Sciatic nerve (tissue), 2 donors: ENCODE measurements at regions not wholly inside any gene's neighbourhood (a gene's known extent, or its start where the extent isn't known, plus 50 kb on each side); places are given as distances from the start of the nearest gene placed in this dataset.

Source experiments
- ATAC-seq: fragments of 200-7000 bp; cut with Tn5 transposase; one replicate; pipeline ENCODE4 v1.9.1; 2020; ENCODE audit warnings: mild to moderate bottlenecking, moderate library complexity
- DNase-seq: peaks from one replicate; pipeline ENCODE4 v3.0.0-alpha.2; 2020; ENCODE audit warnings: low spot score
- intact Hi-C: fragments of 100-400 bp; cut with DNase I; formaldehyde crosslinking; loops from one replicate; pipeline ENCODE4 v1.14.2; 2022
- donor health status: DM: no; HTN: no; CAD: no.
- donor health status: DM: no; HTN: no; CAD: no.

GRCh38 chr10:8731121-8732095, 676.9 kb downstream of the GATA3 start:
- ATAC-seq (no peak), DNase-seq (no peak)
- intact Hi-C loops, result no loop called here

DNA sequence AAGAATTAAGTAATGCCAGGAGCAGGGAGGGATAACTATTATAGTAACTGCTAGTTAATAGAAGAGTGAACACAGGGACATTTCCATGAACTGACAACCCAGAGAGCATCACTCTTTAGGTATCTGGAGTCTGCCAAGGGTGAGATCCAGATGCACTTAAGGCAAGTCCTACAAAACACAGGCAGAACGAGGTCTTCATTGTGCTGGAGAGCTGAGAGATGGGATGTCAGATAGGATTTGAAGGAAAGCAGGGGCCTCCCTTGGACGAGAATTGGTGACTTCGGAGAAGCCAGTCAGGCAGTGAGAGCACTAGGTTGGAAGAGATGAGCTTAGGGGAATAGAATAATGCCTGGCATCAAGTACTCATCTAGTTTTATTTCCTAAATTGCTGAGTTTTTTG, 684.5 kb downstream of the GATA3 start:
- no peak for ATAC-seq
- no peak for DNase-seq
- intact Hi-C loops, result no loop called here

- intact Hi-C loops, result no loop called here
- ATAC-seq, result no peak
- DNase-seq, result no peak
Measured at GRCh38 chr10:8752146-8752843, 697.8 kb downstream of the GATA3 start.

GRCh38 chr10:8758029-8758428, 703.5 kb downstream of the GATA3 start:
- ATAC-seq (no peak), DNase-seq (no peak)
- intact Hi-C loops, result no loop called here

GRCh38 chr10:8766899-8767298, 712.4 kb downstream of the GATA3 start:
- intact Hi-C loops, result no loop called here
- ATAC-seq (no peak), DNase-seq (no peak)

DNA sequence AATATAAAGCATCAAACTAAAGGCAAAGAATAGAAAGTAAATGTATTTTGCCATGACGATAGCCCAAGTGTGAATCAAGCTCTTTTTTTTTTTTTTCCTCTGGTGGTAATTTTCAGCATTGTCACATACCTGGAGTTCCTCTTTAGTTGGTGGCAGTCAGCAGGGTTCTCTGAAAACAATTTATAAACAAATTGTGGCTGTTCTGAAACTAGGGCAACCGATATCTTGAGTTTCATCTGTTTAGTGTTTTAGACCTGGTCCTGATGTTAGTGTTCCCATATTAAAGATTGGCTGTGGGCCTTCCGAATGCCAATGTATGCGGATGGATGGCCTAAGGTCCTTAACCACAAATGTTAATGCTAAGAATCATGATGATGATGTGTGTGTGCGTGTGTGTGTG, 713.1 kb downstream of the GATA3 start:
- intact Hi-C loops, result no loop called here
- ATAC-seq, result no peak

GRCh38 chr10:8768341-8768740, 713.9 kb downstream of the GATA3 start:
- DNase-seq (no peak), ATAC-seq (no peak)
- intact Hi-C loops, result no loop called here

More for the DNA sequence above, 713.1 kb downstream of the GATA3 start:
- no peak for DNase-seq

DNA sequence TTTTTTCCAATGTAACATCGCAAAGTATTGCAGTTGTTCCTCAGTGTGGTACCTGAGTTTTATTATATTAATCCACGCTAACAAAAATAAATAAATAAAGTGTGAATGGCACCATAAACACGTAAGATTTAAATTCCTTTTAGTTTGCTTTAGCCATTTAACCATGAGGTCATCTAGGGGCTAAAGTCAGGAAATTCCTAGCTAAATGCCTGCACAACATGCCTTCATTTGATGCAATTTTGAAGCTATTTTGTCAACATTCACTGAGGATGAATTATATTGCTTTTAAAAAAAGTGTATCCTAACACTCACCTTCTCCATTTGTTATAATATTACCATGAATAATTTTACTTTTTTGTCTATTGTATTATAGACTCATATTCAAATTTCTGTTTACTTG, 714.4 kb downstream of the GATA3 start:
- DNase-seq, result no peak
- intact Hi-C loops, result no loop called here
- ATAC-seq, result no peak

DNA sequence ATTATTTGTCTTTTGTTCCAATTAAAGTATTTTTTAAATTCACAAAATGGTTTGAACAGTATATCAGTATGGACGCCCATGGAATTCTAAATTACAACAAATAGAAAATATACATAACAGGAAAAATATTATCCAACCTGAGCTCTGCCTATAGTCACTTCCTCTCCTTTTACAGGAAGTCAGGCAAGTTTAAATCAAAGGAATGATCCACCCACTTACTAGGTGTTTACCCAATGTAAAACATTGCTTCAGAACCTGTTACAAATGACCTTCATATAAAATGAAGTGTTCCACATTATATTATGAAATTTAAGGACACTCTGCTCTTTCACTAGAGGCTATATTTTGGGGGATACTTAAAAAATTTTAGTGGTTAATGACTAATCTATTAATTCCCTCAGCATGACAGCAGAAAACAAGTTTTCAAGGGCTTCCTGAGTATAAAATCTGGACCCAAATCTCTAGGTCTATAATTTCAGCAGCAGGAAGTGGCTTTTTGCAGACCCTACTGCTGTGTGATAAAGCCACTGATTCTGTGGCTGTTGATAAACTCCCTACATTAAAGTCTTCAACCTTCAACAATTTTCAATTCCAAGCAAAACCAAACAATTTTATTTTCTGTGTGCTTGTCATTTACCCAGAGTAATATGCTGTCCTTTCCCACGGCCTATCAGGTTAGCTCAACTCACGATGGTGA, 722.6 kb downstream of the GATA3 start:
- intact Hi-C loops, result no loop called here
- no peak for ATAC-seq
- DNase-seq, result no peak

DNA sequence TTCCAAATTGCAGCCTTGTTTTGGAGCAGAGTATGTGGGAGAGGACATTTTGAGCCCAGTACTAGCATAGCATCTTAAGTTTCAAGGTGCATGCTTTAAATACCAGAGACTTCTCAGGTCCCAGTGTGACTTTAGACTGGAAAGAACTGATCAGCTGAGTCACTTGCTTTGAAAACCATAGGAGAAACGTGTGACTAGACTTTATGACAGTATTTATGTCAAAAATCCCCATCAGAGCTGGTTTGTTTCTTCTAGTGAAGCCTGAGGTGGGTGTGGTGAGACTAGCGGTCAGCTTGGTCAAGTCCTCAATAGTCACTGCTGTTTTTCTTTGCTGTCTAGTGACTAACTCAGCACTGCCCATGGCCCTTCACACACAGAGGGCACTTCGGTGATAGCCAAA, 724.2 kb downstream of the GATA3 start:
- intact Hi-C loops, result no loop called here
- DNase-seq, result no peak
- no peak for ATAC-seq

DNA sequence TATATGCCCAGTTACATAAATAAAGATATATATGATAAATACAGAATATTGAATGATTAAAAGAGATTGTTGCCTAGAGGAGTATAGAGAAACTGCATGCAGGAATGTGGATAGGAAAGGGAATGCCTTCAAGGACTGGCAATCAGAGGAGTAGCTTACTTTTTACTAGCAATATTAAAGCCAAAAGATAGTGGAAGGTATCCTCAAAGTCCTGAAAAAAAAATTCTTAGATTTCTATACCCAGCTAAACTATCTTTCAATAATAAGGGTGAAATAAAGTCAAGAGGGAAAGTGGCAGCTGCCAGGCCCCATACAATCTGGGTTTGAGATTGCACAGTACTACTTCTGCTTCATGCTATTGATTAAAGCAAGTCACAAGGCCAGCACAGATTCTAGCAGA, 733.2 kb downstream of the GATA3 start:
- ATAC-seq (no peak), DNase-seq (no peak)
- intact Hi-C loops, result no loop called here

- no peak for ATAC-seq
- no peak for DNase-seq
Measured at GRCh38 chr10:8790390-8790789, 735.9 kb downstream of the GATA3 start.

GRCh38 chr10:8794860-8795259, 740.4 kb downstream of the GATA3 start:
- ATAC-seq, result no peak
- intact Hi-C loops, result no loop called here
- no peak for DNase-seq

More at GRCh38 chr10:8790390-8790789, 735.9 kb downstream of the GATA3 start:
- intact Hi-C loops, result no loop called here

GRCh38 chr10:8800426-8800825, 745.9 kb downstream of the GATA3 start:
- ATAC-seq (no peak), DNase-seq (no peak)
- intact Hi-C loops, result no loop called here

DNA sequence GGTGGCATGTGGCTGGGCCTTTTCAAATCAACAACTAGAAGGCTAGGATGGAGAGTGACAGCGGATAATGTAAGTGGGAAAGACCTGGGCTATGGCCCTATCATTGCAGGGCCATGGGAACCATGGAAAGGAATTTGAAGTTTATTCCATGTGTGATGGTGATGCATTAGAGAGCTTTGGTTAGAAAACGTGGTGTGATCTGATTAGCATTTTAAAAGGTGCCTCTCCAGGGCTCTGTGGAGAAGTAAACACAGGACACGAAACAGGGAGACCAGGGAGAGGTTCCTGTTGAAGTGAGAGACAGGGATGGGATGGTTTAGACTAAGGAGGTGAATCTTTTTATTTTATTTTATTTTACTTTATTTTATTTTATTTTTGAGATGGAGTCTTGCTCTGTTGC, 749.5 kb downstream of the GATA3 start:
- DNase-seq (no peak), ATAC-seq (no peak)
- intact Hi-C loops, result no loop called here

GRCh38 chr10:8810677-8811076, 756.2 kb downstream of the GATA3 start:
- no peak for DNase-seq
- ATAC-seq, result no peak
- intact Hi-C loops, result no loop called here

GRCh38 chr10:8811201-8811600, 756.7 kb downstream of the GATA3 start:
- ATAC-seq (no peak), DNase-seq (no peak)
- intact Hi-C loops, result no loop called here

GRCh38 chr10:8815969-8816368, 761.5 kb downstream of the GATA3 start:
- ATAC-seq (no peak), DNase-seq (no peak)
- intact Hi-C loops, result no loop called here

- DNase-seq (no peak), ATAC-seq (no peak)
- intact Hi-C loops, result no loop called here
Measured at GRCh38 chr10:8817299-8817698, 762.8 kb downstream of the GATA3 start.

GRCh38 chr10:8825611-8826010, 771.1 kb downstream of the GATA3 start:
- intact Hi-C loops, result no loop called here
- ATAC-seq (no peak), DNase-seq (no peak)
